ENCODE measurements at regions not wholly inside any gene's neighbourhood (a gene's known extent, or its start where the extent isn't known, plus 50 kb on each side); places are given as distances from the start of the nearest gene placed in this dataset.

GRCh38 chr11:134538742-134539141 lies 126.7 kb upstream of the B3GAT1 start (continued):
- no peak for TF ChIP-seq GPBP1L1 (CRISPR knock-in tag; IDR thresholded peaks at IDR 0.05)
- no peak for TF ChIP-seq HBP1 (CRISPR knock-in tag; IDR thresholded peaks at IDR 0.05; ENCODE audit: low read depth)
- no peak for TF ChIP-seq ZSCAN25 (CRISPR knock-in tag; IDR thresholded peaks at IDR 0.05)
- no peak for TF ChIP-seq PBX2 (CRISPR knock-in tag; IDR thresholded peaks at IDR 0.05)
- no peak for TF ChIP-seq GMEB1 (CRISPR knock-in tag; IDR thresholded peaks at IDR 0.05; ENCODE audit: borderline replicate concordance)
- no peak for TF ChIP-seq KLF12 (CRISPR knock-in tag; IDR thresholded peaks at IDR 0.05; ENCODE audit: borderline replicate concordance)
- no peak for TF ChIP-seq ZHX2 (IDR thresholded peaks at IDR 0.05; ENCODE audit: low read depth)
- no peak for TF ChIP-seq ZHX2 (CRISPR knock-in tag; IDR thresholded peaks at IDR 0.05; ENCODE audit: borderline replicate concordance)
- no peak for TF ChIP-seq ZNF678 (CRISPR knock-in tag; IDR thresholded peaks at IDR 0.05)
- TF ChIP-seq ZNF337 (CRISPR knock-in tag; IDR thresholded peaks at IDR 0.05; ENCODE audit: borderline replicate concordance, low read depth): no peak
